ENCODE measurements at regions not wholly inside any gene's neighbourhood (a gene's known extent, or its start where the extent isn't known, plus 50 kb on each side); places are given as distances from the start of the nearest gene placed in this dataset.

GRCh38 chr9:16281707-16282106 is 588.8 kb downstream of the BNC2 start:
- 0% methylated on average over 5 of the region's 5 CpGs for WGBS (ENCODE audit: insufficient coverage, low coverage, missing lambda C conversion rate)
- H3K4me2 ChIP-seq (ENCODE audit: insufficient read depth, low read length), result no peak overlapping the region

More at GRCh38 chr9:16281707-16282106, 588.8 kb downstream of the BNC2 start:
- Histone ChIP-seq H3K36me3 (ENCODE audit: control insufficient read depth, insufficient read depth, low read length) (no peaks in the 10 kb centered on the region), H3K9me3 (replicated peaks; ENCODE audit: control insufficient read depth, insufficient read depth, low read depth, low read length) (no peaks in the 10 kb centered on the region), H2AFZ (ENCODE audit: low read depth, low read length) (no peak overlapping the region), H3K9me1 (ENCODE audit: control insufficient read depth, insufficient read depth, low read length) (no peaks in the 10 kb centered on the region), H3K4me1 (replicated peaks in 1 of 2; ENCODE audit: control insufficient read depth in 2 of 2, insufficient read depth in 2 of 2, low read length in 2 of 2) (no peaks in the 10 kb centered on the region), H4K20me1 (replicated peaks; ENCODE audit: control insufficient read depth, insufficient read depth, low read length) (no peaks in the 10 kb centered on the region), H3K9ac (ENCODE audit: insufficient read depth in 1 of 2, low read depth in 2 of 2, low read length in 2 of 2) (no peak overlapping the region), H3K27ac (ENCODE audit: extremely low read depth, low read depth, low read length) (no peak overlapping the region), H3K4me3 (no peak overlapping the region), H3K79me2 (ENCODE audit: control insufficient read depth, insufficient read depth, low read length) (no peaks in the 10 kb centered on the region), H3K27me3 (ENCODE audit: control insufficient read depth in 2 of 2, insufficient read depth in 2 of 2, low read length in 2 of 2) (no peaks in the 10 kb centered on the region)
- no TSS peak for BruUV-seq (replicated peaks)
- TF ChIP-seq EP300 (IDR thresholded peaks at IDR 0.05; ENCODE audit: low read length) (no peak), HDAC2 (IDR thresholded peaks at IDR 0.05) (no peak), ELF4 (CRISPR knock-in tag; IDR thresholded peaks at IDR 0.05) (no peak), HMGXB4 (CRISPR knock-in tag; IDR thresholded peaks at IDR 0.05) (no peak), POLR3A (IDR thresholded peaks at IDR 0.05; ENCODE audit: borderline replicate concordance, extremely low read depth, insufficient read depth, insufficient read length) (no peak), ZNF212 (CRISPR knock-in tag; IDR thresholded peaks at IDR 0.05) (no peak), ZNF57 (CRISPR knock-in tag; IDR thresholded peaks at IDR 0.05) (no peak), FOXO4 (CRISPR knock-in tag; IDR thresholded peaks at IDR 0.05) (no peak), ZNF668 (CRISPR knock-in tag; IDR thresholded peaks at IDR 0.05) (no peak), NR1H2 (CRISPR knock-in tag; IDR thresholded peaks at IDR 0.05) (no peak), KDM5B (IDR thresholded peaks at IDR 0.05; ENCODE audit: insufficient replicate concordance, low read depth, low read length) (no peak), XRCC4 (IDR thresholded peaks at IDR 0.05; ENCODE audit: extremely low read depth, insufficient read depth, insufficient read length) (no peak), ZBTB1 (CRISPR knock-in tag; IDR thresholded peaks at IDR 0.05; ENCODE audit: borderline replicate concordance, low read depth) (no peak)
- intact Hi-C loops (cut with micrococcal nuclease) (no loop called here), in situ Hi-C loops (cut with MboI) (no loop called here)
- DNase-seq (ENCODE audit: extremely low read depth in 1 of 4, low spot score in 3 of 4), result no peak
- ChIA-PET CTCF (ENCODE audit: low intra/inter-chr PET ratio) (no interaction called here), POLR2A (interaction anchor here (0.6 kb wide), 1 partner anchor 12 kb away, joined by 3 read pairs; no protein-coding TSS in a partner anchor)
- no peak for ATAC-seq
- FAIRE-seq, result no peak

Data from K562 (cell line).